Endothelial cell of umbilical vein (primary cell): ENCODE measurements at regions not wholly inside any gene's neighbourhood (a gene's known extent, or its start where the extent isn't known, plus 50 kb on each side); places are given as distances from the start of the nearest gene placed in this dataset.

ENCODE experiments used
- BruUV-seq: library from RNA; stranded (reverse); fragments of 400-500 nt; replicated peaks from 2 replicates; lab custom pipeline; 2021; lab: Mats Ljungman, UMichigan
- CTCF ChIA-PET: fragments of 300-600, 350-600 bp; sonication (Branson Sonifier 250); formaldehyde crosslinking; loops from one replicate; lab custom pipeline; 2021; ENCODE audit warnings: antibody characterized with exemption, inconsistent platforms; lab: Charles Lee
- POLR2A ChIA-PET: fragments of 300-600, 350-600 bp; sonication (Branson Sonifier 250); formaldehyde crosslinking; loops from one replicate; lab custom pipeline; 2021; ENCODE audit warnings: antibody characterized with exemption, inconsistent platforms; lab: Charles Lee
- DNase-seq: peaks from one replicate; pipeline ENCODE4 v3.0.0-alpha.2; 2011; ENCODE audit warnings: low read depth, low spot score
- FAIRE-seq: peaks from 2 replicates; lab custom pipeline; 2011; peaks lifted over from hg19 to GRCh38; lab: Jason Lieb, UNC
- H2AFZ ChIP-seq: 2 replicates; pipeline ENCODE4 v1.6.0; 2012; ENCODE audit warnings: low read depth, low read length, control low read depth, inconsistent platforms
- H3K27ac ChIP-seq: 2 replicates; pipeline ENCODE4 v1.5.1; 2011; ENCODE audit warnings: low read depth, mild to moderate bottlenecking, control low read depth, low read length, moderate library complexity; ENCODE audit not compliant: insufficient read depth
- H3K27me3 ChIP-seq, 2 experiments: 2 replicates each; pipeline versions ENCODE4 v1.6.0 to v1.6.1; 2011; ENCODE audit warnings: low read length in 2 of 2, mixed read lengths in 1 of 2; ENCODE audit not compliant: control insufficient read depth in 2 of 2, insufficient read depth in 2 of 2
- H3K36me3 ChIP-seq, 2 experiments: 2 replicates in 1 of 2; 3 replicates in 1 of 2; pipeline ENCODE4 v1.5.1; 2011; ENCODE audit warnings: low read length in 2 of 2, mild to moderate bottlenecking in 1 of 2, moderate library complexity in 1 of 2; ENCODE audit not compliant: control insufficient read depth in 2 of 2, insufficient read depth in 2 of 2; ENCODE audit errors: extremely low read depth in 1 of 2
- H3K4me1 ChIP-seq: 3 replicates; pipeline ENCODE4 v1.5.1; 2011; ENCODE audit warnings: mild to moderate bottlenecking, low read length; ENCODE audit not compliant: control insufficient read depth, insufficient read depth; ENCODE audit errors: extremely low read depth
- H3K4me2 ChIP-seq: 2 replicates; pipeline ENCODE4 v1.6.1; 2011; ENCODE audit warnings: low read length, control low read depth, mixed read lengths; ENCODE audit not compliant: insufficient read depth
- H3K4me3 ChIP-seq, 3 experiments: fragments of 200-600 bp in 1 of 3; sonication (generic), shearing (Covaris generic) in 1 of 3; replicated peaks in 1 of 3; 2 replicates each; pipeline ENCODE4 v1.5.1; 2011 to 2016; ENCODE audit warnings: control low read depth in 3 of 3, low read length in 3 of 3, mild to moderate bottlenecking in 2 of 3, inconsistent platforms in 1 of 3, low read depth in 1 of 3, moderate library complexity in 1 of 3; ENCODE audit not compliant: insufficient read depth in 1 of 3
- H3K79me2 ChIP-seq: 2 replicates; pipeline ENCODE4 v1.6.0; 2012; ENCODE audit warnings: low read length, inconsistent platforms; ENCODE audit not compliant: control insufficient read depth, insufficient read depth
- H3K9ac ChIP-seq: replicated peaks from 2 replicates; pipeline ENCODE3; 2011; ENCODE audit warnings: low read length, control low read depth; ENCODE audit not compliant: insufficient read depth; ENCODE audit errors: extremely low read depth
- H3K9me1 ChIP-seq: replicated peaks from 3 replicates; pipeline ENCODE4 v1.6.0; 2011; ENCODE audit warnings: mild to moderate bottlenecking, low read length; ENCODE audit not compliant: control insufficient read depth, insufficient read depth; ENCODE audit errors: extremely low read depth
- H3K9me3 ChIP-seq: replicated peaks from 2 replicates; pipeline ENCODE4 v1.5.1; 2012; ENCODE audit warnings: low read length, inconsistent platforms; ENCODE audit not compliant: control insufficient read depth, insufficient read depth
- H4K20me1 ChIP-seq: replicated peaks from 2 replicates; pipeline ENCODE3; 2011; ENCODE audit warnings: mild to moderate bottlenecking, low read length; ENCODE audit not compliant: control insufficient read depth, insufficient read depth; ENCODE audit errors: extremely low read depth
- CTCF ChIP-seq, 2 donors: IDR thresholded peaks; 1 replicate in 1 of 2; 2 replicates in 1 of 2; pipeline ENCODE4 v1.5.1; 2011; ENCODE audit warnings: low read length in 2 of 2, mild to moderate bottlenecking in 2 of 2, moderate library complexity in 2 of 2, control low read depth in 1 of 2, inconsistent platforms in 1 of 2, low read depth in 1 of 2; ENCODE audit not compliant: insufficient read depth in 1 of 2; ENCODE audit errors: extremely low read depth in 1 of 2
- EZH2 ChIP-seq: IDR thresholded peaks from 2 replicates; pipeline ENCODE4 v1.6.1; 2012; ENCODE audit warnings: borderline replicate concordance, low read depth, mild to moderate bottlenecking, moderate library complexity, low read length, inconsistent platforms; ENCODE audit not compliant: severe bottlenecking
- FOS ChIP-seq: IDR thresholded peaks from 2 replicates; pipeline ENCODE4 v1.6.1; 2011; ENCODE audit warnings: mild to moderate bottlenecking, low read length, moderate library complexity, borderline replicate concordance; ENCODE audit not compliant: insufficient read depth
- GATA2 ChIP-seq: IDR thresholded peaks from 2 replicates; pipeline ENCODE4 v1.7.0; 2011; ENCODE audit warnings: low read depth, mild to moderate bottlenecking, moderate library complexity, mixed read lengths, low read length; ENCODE audit not compliant: insufficient read length, insufficient read depth
- JUN ChIP-seq: IDR thresholded peaks from 2 replicates; pipeline ENCODE4 v1.6.1; 2011; ENCODE audit warnings: borderline replicate concordance, low read depth; ENCODE audit not compliant: insufficient read length, insufficient read depth
- MAX ChIP-seq: IDR thresholded peaks from 2 replicates; pipeline ENCODE4 v1.6.1; 2011; ENCODE audit not compliant: insufficient read depth, insufficient read length
- MYC ChIP-seq: IDR thresholded peaks from one replicate; pipeline ENCODE4 v1.6.1; 2011; ENCODE audit warnings: mild to moderate bottlenecking, low read depth, low read length
- POLR2A ChIP-seq: IDR thresholded peaks from 2 replicates; pipeline ENCODE4 v1.6.1; 2012; ENCODE audit warnings: low read depth, mild to moderate bottlenecking, control low read depth, low read length
- POLR2AphosphoS5 ChIP-seq: IDR thresholded peaks from 2 replicates; pipeline ENCODE4 v1.6.1; 2012; ENCODE audit warnings: low read depth, mild to moderate bottlenecking, control low read depth, low read length, moderate library complexity; ENCODE audit not compliant: insufficient read depth
- dilution Hi-C: fragments of 300-500 bp; cut with MboI; formaldehyde crosslinking; loops from one replicate; pipeline ENCODE4 v1.15.0; 2019; ENCODE audit warnings: low sequenced_read_pairs; ENCODE audit not compliant: extremely low pct_ligation_motif_present
- intact Hi-C: fragments of 100-400 bp; cut with micrococcal nuclease; formaldehyde crosslinking; loops from one replicate; pipeline ENCODE4 v1.10.0; 2022

GRCh38 chr4:179894066-179894778 is 2349.0 kb upstream of the TENM3 start:
- POLR2A ChIA-PET, result no interaction called here
- TF ChIP-seq JUN, result no peak
- TF ChIP-seq CTCF (IDR thresholded peaks at IDR 0.05; ENCODE audit: extremely low read depth in 1 of 2, insufficient read depth in 1 of 2, low read depth in 1 of 2, low read length in 2 of 2), result no peak
- TF ChIP-seq FOS, result no peak
- TF ChIP-seq POLR2AphosphoS5, result no peak
- TF ChIP-seq GATA2, result no peak
- no peak for TF ChIP-seq MAX
- no peak for TF ChIP-seq MYC
- TF ChIP-seq POLR2A, result no peak
- no peak for TF ChIP-seq EZH2
- no peaks in the 10 kb centered on the region for H3K27me3 ChIP-seq
- H3K79me2 ChIP-seq, result no peaks in the 10 kb centered on the region
- no peaks in the 10 kb centered on the region for H3K4me1 ChIP-seq
- no peak overlapping the region for H2AFZ ChIP-seq
- intact Hi-C loops, result no loop called here
- DNase-seq, result no peak
- no TSS peak for BruUV-seq
- peaks cover 2% of the 10 kb centered on the region for H3K9me3 ChIP-seq
- H3K4me3 ChIP-seq, result no peak overlapping the region
- no peaks in the 10 kb centered on the region for H4K20me1 ChIP-seq
- H3K27ac ChIP-seq, result no peak overlapping the region
- no peak overlapping the region for H3K4me2 ChIP-seq
- H3K36me3 ChIP-seq, result no peaks in the 10 kb centered on the region
- no peak overlapping the region for H3K9ac ChIP-seq
- FAIRE-seq, result no peak
- dilution Hi-C loops, result no loop called here
- no peaks in the 10 kb centered on the region for H3K9me1 ChIP-seq
- CTCF ChIA-PET, result no interaction called here
